Pons (tissue), 1 donor: ENCODE measurements at regions not wholly inside any gene's neighbourhood (a gene's known extent, or its start where the extent isn't known, plus 50 kb on each side); places are given as distances from the start of the nearest gene placed in this dataset.
"Not testable (repeated sequence)": the region's sequence is repeated elsewhere in the genome, so short reads cannot be mapped to it uniquely, and the experiment has no call there.

Source experiments
- DNase-seq: peaks from one replicate; pipeline ENCODE4 v3.0.0-alpha.2; 2016; ENCODE audit warnings: low spot score

DNA sequence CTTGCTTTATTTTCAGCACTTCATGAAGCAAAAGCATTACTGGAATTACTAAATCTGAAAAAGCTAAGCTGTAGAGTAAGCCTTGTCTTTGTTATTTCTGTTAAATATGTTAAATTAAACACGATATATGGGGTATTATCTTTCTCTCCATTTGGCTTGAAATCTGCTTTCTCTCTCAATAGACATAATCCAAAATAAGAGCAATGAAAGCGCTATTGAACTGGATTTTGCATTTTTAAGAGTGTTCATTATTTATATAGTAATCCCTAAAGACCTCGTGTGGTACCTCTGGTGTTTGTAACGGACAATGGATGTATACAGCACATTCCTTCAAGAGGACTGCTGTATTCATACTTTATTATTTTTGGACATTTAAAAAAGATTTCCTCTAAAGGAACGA lies 91.5 kb upstream of the KCNE2 start:
- DNase-seq, result no peak

DNA sequence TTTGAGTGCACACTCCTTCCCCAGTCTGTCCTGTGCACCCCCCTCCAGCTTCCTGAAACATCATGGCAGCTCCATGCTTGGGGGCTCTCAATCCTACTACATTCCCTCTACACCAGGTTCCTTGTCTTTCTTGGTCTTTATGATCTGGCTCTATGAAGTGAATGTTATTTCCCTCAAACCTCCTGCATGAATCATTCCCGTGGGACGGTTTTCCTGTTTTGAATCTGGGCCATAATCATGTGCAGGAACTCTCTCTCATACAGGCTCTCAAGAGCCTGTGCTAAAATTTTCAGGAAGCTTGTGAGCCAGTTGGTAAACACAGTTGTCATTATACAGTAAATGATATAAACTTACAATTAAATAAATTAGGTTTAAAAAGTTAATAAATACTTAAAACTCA lies 89.8 kb upstream of the KCNE2 start:
- no peak for DNase-seq

DNA sequence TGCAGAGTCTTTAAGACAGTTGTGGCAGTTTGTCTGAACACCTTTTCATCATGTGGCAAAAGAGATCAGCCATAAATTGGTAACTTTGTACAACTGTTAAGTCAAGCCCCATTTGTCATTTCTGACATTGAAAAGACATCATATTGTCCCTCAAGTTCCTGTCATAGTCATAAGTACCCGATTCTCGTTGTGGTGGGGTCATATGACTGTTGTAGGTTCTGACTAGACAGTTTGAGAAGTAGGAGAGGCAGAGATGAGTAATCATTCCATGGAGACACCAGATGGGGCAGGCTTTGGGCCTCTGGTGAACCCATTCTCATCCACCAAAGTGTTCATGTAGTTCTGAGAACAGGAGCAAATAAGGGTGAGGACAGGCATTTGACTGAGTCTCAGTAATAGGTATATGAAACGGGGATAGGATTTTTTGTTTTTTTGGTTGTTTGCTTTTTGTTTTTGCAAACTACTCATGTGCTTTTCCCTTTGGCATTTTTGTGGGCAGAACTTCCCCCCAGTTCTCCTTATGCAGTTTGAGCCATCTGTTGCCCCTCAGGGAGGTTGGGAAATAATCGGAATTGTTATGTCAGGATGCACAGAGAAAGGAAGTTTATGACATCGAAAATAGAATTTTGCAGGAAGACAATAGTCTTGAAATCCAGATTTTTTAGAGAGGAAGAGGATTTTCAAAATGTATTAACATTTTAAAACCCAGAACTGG lies 86.9 kb upstream of the KCNE2 start:
- DNase-seq, result no peak

DNA sequence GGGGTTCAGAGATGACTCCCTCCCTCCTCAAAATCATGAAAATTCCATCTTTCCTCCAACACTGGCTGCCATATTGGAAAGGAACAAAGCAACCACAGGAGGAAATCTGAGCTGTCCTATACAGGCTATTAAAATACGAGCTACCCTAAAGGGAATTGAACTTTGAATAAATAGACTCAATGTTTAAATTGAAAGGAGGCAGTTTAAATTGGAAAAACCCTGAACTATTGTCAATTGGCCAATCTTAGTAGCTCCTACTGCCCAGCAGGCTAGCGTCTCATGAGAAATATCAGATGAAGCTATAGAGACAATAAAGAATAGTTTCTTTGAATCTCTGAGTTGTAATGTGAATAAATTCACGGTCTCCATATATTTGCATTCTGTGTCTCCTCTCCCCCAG lies 85.4 kb upstream of the KCNE2 start:
- DNase-seq, result no peak

DNA sequence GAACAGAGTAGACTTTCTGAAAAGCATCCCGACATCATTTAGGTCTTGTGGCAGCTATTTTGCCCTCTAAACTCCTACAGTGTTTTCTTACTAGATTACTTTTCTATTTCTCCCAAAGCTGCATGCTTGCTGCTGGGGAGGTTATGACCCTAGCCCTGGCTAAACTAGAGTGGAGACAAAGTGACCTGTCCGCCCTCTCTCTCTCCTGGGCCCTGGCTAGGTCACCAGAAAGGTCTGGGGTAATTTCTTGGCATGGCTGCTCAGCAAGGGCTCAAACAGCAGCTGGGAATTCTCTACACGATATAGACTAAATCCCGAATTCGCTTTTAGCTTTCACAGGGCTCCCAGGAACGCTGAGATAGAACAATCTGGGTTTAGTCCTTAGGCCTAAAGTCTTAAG lies 84.5 kb upstream of the KCNE2 start:
- DNase-seq, result no peak

DNA sequence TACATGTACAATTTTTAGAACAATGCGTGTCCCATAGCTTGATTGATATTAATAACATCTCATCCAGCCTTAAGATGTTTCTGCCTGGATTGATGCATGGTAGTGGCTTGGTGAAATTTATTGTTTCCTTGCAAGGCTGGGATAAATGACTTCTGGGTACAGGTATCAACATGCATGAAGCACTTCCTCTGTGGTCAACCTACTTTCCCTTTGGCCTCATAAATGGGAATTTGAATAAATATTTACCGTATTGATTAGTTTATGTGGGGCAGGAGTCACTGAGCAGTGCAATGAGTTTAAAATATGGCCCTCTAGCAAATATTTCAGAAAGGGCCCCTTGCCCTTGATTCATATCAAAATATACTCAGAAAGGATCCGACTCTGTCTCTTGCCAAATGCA lies 83.9 kb upstream of the KCNE2 start:
- no peak for DNase-seq

DNA sequence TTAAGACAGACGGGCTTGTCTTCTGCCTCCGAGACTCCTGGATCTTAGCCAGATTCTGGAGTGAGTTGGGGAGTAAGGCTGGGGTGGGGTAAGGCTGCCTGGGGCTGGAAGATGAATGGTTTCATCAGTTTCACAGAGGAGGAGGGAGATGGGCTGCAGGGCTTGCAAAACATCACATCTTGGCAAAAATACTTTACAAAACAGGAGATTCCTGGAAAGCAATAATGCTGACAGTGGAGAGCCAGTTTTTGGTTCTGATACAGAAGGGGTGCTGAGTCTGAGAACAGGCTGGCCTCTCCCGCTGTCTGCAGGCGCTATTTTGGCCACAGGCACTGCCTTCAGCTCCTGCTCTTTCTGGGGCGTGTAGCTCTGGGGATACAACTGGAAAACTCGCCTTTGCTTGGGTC lies 83.4 kb upstream of the KCNE2 start:
- no peak for DNase-seq

DNA sequence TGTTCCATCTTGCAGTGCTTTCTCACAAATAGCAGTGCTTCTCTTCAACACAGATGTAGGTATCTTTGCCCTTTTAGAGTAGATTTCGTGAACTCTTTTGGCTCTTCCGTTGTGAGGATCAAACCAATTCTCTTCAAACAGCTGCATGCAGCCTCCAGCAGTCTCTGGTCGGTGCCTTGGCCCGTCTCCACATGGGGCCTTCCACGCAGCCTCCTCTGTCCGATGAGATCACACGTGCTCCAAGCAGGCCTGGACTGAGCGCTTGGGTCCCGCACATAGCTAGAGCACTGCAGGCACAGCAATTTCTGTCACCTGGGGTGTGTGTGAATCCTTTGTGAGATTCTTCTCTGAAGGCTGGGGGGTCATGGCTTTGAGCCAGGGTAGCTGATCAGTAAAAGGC lies 82.8 kb upstream of the KCNE2 start:
- no peak for DNase-seq

DNA sequence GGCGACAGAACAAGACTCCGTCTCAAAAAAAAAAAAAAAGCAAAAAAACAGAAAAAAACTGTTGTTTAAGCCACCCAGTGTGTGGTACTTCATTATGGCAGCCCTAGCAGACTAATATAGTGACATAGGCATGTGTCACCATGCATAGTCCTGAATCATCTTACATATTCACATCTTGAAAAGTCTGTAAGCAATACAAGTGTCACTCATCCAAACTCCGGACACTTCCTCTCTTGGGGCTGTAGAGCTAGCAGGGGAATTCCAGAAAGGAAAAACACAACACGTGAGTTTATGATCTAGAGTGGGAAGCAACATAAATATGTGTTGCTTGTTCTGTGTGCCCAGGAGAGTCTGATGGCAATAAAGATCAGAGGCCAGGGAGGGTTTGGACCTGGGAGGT lies 81.6 kb upstream of the KCNE2 start:
- DNase-seq, result no peak

DNA sequence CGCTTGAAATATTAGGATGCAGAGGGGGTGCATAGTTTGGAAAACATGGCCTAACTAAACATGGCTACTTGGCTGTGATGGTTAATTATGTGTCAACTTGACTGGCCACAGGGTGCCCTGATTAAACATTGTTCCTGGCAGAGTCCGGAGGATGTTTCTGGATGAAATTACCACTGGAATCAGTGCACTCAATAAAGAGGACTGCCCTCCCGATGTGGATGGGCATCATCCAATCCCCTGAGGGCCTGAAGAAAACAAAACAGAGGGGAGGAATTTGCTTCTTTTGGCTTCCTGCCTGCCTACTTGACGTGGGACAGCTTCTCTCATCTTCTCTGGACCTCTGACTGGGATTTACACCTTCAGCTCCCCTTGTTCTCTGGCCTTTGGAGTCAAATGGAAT lies 79.1 kb upstream of the KCNE2 start:
- no peak for DNase-seq

DNA sequence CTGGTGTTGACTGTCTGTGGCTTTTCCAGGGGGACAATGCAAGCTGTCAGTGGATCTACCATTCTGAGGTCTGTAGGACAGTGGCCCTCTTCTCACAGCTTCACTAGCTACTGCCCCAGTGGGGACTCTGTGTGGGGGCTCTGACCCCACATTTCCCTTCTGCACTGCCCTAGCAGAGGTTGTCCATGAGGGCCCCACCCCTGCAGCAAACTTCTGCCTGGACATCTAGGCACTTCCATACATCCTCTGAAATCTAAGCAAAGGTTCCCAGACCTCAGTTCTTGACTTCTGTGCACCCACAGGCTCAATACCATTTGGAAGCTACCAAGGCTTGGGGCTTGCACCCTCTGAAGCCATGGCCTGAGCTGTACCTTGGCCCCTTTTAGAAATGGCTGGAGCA lies 75.8 kb upstream of the KCNE2 start:
- not testable (repeated sequence) for DNase-seq

DNA sequence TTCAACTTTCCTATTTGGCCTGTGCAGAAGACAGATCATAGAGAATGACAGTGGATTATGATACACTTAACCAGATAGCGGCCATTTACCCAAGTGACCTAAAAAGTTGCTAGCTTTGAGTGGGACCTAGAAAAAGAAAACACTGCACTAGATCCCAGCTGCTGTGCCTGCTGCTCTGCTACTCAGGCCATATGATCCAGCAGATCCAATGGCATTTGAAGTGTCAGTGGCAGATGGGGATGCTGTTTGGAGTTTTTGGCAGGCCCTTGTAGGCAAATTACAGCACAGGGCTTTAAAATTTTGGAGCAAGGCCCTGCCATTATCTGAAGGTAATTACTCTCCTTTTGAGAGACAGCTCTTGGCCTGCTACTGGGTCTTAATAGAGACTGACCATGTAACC lies 74.0 kb upstream of the KCNE2 start:
- DNase-seq, result no peak

DNA sequence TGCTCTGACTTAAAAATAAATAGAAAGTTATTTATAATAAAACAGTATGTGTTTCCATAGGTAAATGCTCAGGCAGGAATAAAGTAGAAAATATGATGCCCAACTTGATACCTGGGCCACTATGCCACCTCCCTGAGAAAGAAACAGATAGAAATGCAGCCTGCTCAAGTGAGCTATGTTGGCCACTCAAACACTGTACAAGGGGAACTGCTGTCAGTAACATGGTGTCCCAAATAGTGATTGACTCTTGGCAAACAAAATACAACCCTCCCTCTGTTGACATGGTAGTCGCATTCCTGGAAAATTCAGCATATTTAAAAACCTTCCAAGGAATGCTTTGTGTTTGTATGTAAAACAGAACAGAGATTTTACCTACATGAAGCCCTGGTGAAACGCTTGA lies 66.9 kb upstream of the KCNE2 start:
- DNase-seq, result no peak

DNA sequence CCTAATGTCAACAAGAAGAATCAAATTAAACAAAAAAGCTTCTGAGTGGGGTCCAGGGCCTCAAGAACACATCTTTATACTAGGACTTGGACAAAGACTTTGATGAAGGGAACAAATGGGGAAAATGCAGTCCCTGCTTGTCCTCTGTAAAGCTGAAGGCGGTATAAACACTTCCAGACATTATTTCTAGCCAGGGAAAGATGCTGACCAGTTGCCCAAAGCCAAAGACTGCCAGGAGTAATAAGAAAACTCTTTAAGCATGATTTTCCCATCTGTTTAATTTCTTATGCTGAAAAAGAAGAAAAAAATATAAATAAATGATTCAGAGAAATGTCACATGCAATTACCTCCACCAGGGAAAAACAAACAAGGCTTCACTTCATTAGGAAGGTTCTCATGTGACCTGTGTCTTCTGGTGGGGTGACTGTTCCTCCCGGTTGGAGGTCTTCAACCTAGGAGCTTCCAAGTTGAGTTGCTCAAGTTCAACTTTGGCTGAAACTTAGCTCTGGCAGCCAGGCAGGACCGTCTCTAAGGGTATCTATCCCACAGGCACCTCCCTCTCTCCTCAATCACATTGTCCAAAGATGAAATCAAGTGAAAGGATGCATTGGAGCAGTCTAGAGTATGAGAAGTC lies 65.2 kb upstream of the KCNE2 start:
- no peak for DNase-seq

DNA sequence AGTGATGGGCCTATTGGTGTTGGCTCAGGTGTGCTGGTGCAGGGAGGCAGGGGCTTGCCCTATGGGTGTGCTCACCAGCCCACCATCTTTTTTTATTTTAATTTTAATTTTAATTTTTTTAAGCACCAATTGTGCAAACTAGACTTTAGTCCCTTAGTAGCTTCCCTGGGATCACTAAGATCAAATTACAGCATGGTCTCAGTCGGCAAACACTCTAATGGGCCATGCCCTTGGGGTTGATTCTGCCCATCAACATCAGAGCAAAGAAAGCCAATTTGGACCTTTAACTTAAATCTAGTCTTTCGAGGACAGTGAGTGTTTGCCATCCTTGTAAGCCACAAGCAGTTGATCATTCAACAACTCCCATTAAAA lies 64.7 kb upstream of the KCNE2 start:
- no peak for DNase-seq

DNA sequence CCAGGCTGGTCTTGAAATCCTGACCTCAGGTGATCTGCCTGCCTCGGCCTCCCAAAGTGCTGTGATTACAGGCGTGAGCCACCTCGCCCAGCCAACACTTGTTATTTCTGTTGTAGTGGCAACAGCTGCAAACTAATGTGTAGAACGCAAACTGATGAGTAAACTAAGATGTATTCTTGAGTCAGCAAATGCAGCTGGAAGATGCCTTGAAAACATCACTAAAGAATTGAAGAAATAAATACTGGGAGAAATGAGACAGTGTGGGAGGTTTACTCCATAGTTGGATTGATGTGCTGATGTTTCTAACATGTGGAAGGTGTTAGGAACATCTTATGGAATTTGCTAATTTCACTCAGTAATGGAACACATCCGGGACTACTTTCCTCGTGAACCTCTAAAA lies 61.3 kb upstream of the KCNE2 start:
- no peak for DNase-seq

DNA sequence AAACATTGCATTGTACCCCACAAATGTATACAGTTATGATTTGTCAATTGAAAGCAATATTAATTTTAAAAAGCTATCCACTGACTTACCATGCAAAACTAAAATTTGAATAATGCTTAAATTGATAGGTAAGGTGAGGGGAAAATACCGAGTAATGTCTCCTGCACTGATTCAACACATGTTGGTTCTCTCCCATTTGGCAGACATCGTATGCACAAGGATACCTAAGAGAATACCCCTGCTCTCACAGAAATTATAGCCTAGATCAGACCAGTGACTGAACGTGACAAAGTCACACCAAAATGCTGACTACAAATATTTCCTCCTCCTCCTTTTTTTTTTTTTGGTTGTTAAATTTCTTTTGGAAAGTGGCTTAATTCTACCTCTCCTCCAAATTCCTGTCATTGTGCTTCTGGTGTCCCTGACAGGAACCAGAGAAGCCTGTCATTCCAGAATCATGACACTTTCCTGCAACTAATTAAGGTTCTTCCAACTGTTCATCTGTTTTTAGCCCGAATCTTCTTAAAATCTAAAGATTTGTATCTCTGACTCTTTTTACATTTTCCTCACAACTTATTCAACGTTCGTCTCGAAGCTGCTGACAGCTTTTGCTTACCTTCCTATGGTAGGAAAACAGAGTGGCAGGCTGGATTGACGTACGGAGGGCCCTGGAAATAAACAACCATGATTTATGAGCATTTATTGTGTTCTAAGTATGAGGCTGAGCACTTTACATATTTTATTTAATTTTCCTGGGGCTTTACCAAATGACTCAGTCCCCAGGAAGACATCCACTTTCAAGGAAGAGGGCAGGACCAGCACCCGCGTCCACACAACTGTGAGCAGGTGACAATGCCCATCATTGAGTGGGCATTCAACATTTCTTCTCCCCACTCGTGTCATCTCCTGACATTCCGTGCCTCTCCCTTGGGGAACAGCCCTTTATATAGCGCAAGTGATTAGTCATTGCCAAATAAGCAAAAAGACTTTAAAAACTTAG lies 57.9 kb upstream of the KCNE2 start:
- no peak for DNase-seq

DNA sequence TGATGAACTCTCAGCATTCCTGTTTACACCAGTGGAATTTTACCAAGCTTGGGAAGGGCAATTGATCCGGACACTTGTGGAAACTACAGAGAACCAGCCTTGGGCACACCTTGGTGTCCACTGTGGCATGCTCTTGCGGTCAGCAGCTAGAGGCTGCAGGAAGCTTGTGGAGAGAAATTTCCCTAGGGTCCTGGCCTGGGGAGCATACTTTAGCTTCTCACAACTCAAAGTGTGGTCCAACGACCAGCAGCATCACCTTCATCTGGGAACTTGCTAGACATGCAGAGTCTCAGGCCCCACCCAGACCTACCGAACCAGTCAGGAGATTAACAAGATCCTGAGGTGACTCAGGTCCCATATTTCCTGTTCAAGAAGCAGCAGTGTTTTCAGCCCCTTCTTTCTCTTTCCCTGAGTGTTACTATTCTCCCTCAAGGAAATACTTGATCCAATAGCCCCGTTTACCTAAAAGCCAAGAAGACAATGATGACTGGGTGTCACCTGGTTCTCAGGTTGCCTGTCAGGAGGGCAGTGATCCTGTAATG lies 55.7 kb upstream of the KCNE2 start:
- DNase-seq, result no peak

DNA sequence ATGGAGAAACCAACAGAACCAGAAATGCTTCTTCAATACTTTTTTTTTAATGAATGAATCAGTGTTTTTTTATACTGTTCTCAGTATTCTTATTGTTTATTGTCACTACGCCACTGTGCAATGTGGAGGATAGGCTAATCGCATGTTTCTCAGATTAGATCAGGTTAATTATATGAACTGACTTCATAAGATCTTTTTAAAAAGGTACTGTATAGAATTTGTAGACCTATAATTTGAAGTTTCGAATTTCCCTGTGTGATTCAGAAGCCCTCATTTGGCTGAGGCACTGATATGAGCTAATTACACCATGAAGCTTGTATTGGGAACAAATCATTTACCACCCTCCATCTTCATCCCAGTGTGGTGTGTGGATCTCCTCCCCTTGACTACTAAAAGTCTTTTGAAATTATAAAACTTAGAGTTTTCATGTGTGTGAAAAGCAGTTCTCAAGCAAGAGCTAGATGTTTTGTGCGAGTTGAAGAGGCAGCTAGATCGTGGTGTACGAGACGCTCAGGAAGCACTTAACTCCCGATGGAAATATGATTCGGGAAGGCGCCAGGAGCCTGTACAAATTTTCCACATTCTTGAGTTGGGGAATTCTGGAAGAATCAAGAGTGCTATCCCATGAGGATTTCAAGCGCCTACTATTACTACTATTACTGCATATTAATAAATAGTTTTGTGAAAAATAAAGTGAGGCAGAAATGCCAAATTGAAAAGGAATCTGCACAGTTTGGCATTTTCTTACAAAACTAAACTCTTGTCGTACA lies 52.1 kb upstream of the KCNE2 start:
- DNase-seq, result no peak

DNA sequence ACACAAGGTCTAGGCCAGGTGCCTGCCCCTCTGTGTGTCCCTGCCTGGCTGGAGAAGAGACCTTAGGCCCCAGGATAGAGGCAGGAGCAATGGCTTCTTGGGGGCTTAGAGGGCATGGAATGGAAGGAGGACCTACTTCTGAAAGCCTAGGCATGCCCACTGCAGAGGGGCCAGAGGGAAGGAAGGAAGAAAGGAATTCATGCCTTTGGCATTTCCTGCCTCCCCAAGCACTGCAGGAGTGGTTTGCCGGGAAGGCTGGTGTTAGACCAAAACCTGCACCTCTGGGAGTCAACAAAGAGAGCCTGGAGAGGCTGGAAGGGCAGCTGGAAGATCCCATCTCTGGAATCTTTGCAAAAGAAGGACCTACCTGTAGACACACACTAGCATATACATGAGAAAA lies 50.7 kb upstream of the KCNE2 start:
- no peak for DNase-seq
